HEK293T (cell line): ENCODE measurements at regions not wholly inside any gene's neighbourhood (a gene's known extent, or its start where the extent isn't known, plus 50 kb on each side); places are given as distances from the start of the nearest gene placed in this dataset.
"Not testable (repeated sequence)": the region's sequence is repeated elsewhere in the genome, so short reads cannot be mapped to it uniquely, and the experiment has no call there.

ENCODE experiments used
- ELF4 ChIP-seq: fragments of 450-650 bp; IDR thresholded peaks from 2 replicates; pipeline ENCODE4 v1.6.1; 2017; ENCODE audit warnings: antibody characterized with exemption
- FOXK2 ChIP-seq: fragments of 450-650 bp; IDR thresholded peaks from 2 replicates; pipeline ENCODE4 v1.6.1; 2016; ENCODE audit warnings: mild to moderate bottlenecking
- FOXM1 ChIP-seq: fragments of 450-650 bp; IDR thresholded peaks from 2 replicates; pipeline ENCODE4 v1.6.1; 2017; ENCODE audit warnings: mild to moderate bottlenecking, borderline replicate concordance
- HDGF ChIP-seq: fragments of 450-650 bp; IDR thresholded peaks from 2 replicates; pipeline ENCODE4 v1.6.1; 2017; ENCODE audit warnings: antibody characterized with exemption, borderline replicate concordance
- L3MBTL2 ChIP-seq: fragments of 450-650 bp; conservative IDR thresholded peaks from 2 replicates; pipeline ENCODE4 v1.6.1; 2016; ENCODE audit warnings: mild to moderate bottlenecking
- LEF1 ChIP-seq: fragments of 450-650 bp; IDR thresholded peaks from 2 replicates; pipeline ENCODE4 v1.6.1; 2017; ENCODE audit warnings: mild to moderate bottlenecking, borderline replicate concordance
- NFRKB ChIP-seq: fragments of 450-650 bp; IDR thresholded peaks from 2 replicates; pipeline ENCODE4 v1.6.1; 2016; ENCODE audit warnings: mild to moderate bottlenecking, moderate library complexity
- SP1 ChIP-seq: fragments of 450-650 bp; IDR thresholded peaks from 2 replicates; pipeline ENCODE4 v1.6.1; 2017
- SUZ12 ChIP-seq: fragments of 450-650 bp; IDR thresholded peaks from 2 replicates; pipeline ENCODE4 v1.6.1; 2016; ENCODE audit warnings: mild to moderate bottlenecking
- TARDBP ChIP-seq: fragments of 450-650 bp; IDR thresholded peaks from 2 replicates; pipeline ENCODE4 v1.6.1; 2016
- ZNF384 ChIP-seq: fragments of 450-650 bp; IDR thresholded peaks from 2 replicates; pipeline ENCODE4 v1.6.1; 2016
- TF ChIP-seq, protein P1 (sequence below): fragments of 450-650 bp; IDR thresholded peaks from 2 replicates; pipeline ENCODE4 v1.6.1; 2016

GRCh38 chr13:78490225-78490624 is 113.1 kb downstream of the POU4F1 start:
- TF ChIP-seq LEF1, ZNF384, HDGF, L3MBTL2, FOXK2, ELF4, SUZ12, NFRKB, SP1, FOXM1, TARDBP: not testable (repeated sequence)
- TF ChIP-seq, protein P1, sequence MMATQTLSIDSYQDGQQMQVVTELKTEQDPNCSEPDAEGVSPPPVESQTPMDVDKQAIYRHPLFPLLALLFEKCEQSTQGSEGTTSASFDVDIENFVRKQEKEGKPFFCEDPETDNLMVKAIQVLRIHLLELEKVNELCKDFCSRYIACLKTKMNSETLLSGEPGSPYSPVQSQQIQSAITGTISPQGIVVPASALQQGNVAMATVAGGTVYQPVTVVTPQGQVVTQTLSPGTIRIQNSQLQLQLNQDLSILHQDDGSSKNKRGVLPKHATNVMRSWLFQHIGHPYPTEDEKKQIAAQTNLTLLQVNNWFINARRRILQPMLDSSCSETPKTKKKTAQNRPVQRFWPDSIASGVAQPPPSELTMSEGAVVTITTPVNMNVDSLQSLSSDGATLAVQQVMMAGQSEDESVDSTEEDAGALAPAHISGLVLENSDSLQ: not testable (repeated sequence)
